HCT116 (cell line): ENCODE measurements at regions not wholly inside any gene's neighbourhood (a gene's known extent, or its start where the extent isn't known, plus 50 kb on each side); places are given as distances from the start of the nearest gene placed in this dataset.

Source experiments
- CTCF ChIP-seq, 3 experiments: fragments of 200-600 bp in 1 of 3; sonication (generic) in 1 of 3; IDR thresholded peaks in 2 of 3; conservative IDR thresholded peaks in 1 of 3; 2 replicates each; pipeline ENCODE4 v1.5.1; 2012 to 2017; ENCODE audit warnings: low read depth in 2 of 3, low read length in 2 of 3, antibody characterized with exemption in 1 of 3, borderline replicate concordance in 1 of 3, control low read depth in 1 of 3, mild to moderate bottlenecking in 1 of 3, mixed read lengths in 1 of 3, mixed run types in 1 of 3, moderate library complexity in 1 of 3; ENCODE audit not compliant: insufficient read depth in 1 of 3
- SP1 ChIP-seq: IDR thresholded peaks from 2 replicates; pipeline ENCODE4 v1.6.1; 2012; ENCODE audit warnings: low read depth

GRCh38 chr6:3990692-3991491 is 88.0 kb downstream of the FAM217A start:
- peak; percentile 67 to 94 (median 94) for TF ChIP-seq CTCF (IDR thresholded peaks at IDR 0.05 in 2 of 3, conservative IDR thresholded peaks at IDR 0.05 in 1 of 3; ENCODE audit: borderline replicate concordance in 1 of 3, insufficient read depth in 1 of 3, low read depth in 2 of 3, low read length in 2 of 3)
- peak; percentile 21; the same call in 1 of the 2 replicates for TF ChIP-seq SP1
